DOHH2 (cell line): ENCODE measurements at regions not wholly inside any gene's neighbourhood (a gene's known extent, or its start where the extent isn't known, plus 50 kb on each side); places are given as distances from the start of the nearest gene placed in this dataset.

Source experiments
- H3F3A ChIP-seq: fragments of 200-600 bp; sonication (generic), shearing (Covaris generic); 2 replicates; pipeline ENCODE4 v1.6.0; 2016; ENCODE audit warnings: antibody characterized with exemption, mild to moderate bottlenecking; ENCODE audit not compliant: control insufficient read depth, insufficient read depth
- H3K27ac ChIP-seq: fragments of 200-600 bp; sonication (generic); 2 replicates; pipeline ENCODE4 v1.5.1; 2014; ENCODE audit warnings: low read depth, mild to moderate bottlenecking, low read length, moderate library complexity
- H3K27me3 ChIP-seq: fragments of 200-600 bp; sonication (generic); 2 replicates; pipeline ENCODE4 v1.6.1; 2014; ENCODE audit warnings: mild to moderate bottlenecking, low read length, mixed read lengths; ENCODE audit not compliant: control insufficient read depth
- H3K36me3 ChIP-seq: fragments of 200-600 bp; sonication (generic); 2 replicates; pipeline ENCODE4 v1.6.1; 2014; ENCODE audit warnings: mild to moderate bottlenecking, low read length, moderate library complexity, mixed read lengths; ENCODE audit not compliant: control insufficient read depth
- H3K4me1 ChIP-seq: fragments of 200-600 bp; sonication (generic); 2 replicates; pipeline ENCODE4 v1.6.1; 2014; ENCODE audit warnings: mild to moderate bottlenecking, low read length, mixed read lengths; ENCODE audit not compliant: control insufficient read depth
- H3K4me2 ChIP-seq: fragments of 200-600 bp; sonication (generic); 2 replicates; pipeline ENCODE4 v1.6.0; 2014; ENCODE audit warnings: mild to moderate bottlenecking, low read length, moderate library complexity
- H3K4me3 ChIP-seq: fragments of 200-600 bp; sonication (generic); 2 replicates; pipeline ENCODE4 v1.5.1; 2014; ENCODE audit warnings: mild to moderate bottlenecking, low read length, mixed read lengths
- H3K79me2 ChIP-seq: fragments of 200-600 bp; sonication (generic); 2 replicates; pipeline ENCODE4 v1.6.1; 2014; ENCODE audit warnings: mild to moderate bottlenecking, low read length, mixed read lengths; ENCODE audit not compliant: control insufficient read depth
- H3K9me2 ChIP-seq: fragments of 200-600 bp; sonication (generic); replicated peaks from 2 replicates; pipeline ENCODE4 v1.6.1; 2014; ENCODE audit warnings: mild to moderate bottlenecking, low read length, mixed read lengths; ENCODE audit not compliant: control insufficient read depth
- H3K9me3 ChIP-seq: fragments of 200-600 bp; sonication (generic); 2 replicates; pipeline ENCODE4 v1.6.1; 2014; ENCODE audit warnings: antibody characterized with exemption, low read length, mixed read lengths; ENCODE audit not compliant: control insufficient read depth, insufficient read depth
- H4K20me1 ChIP-seq: fragments of 200-600 bp; sonication (generic); 2 replicates; pipeline ENCODE4 v1.6.0; 2014; ENCODE audit warnings: low read depth, mild to moderate bottlenecking, antibody characterized with exemption, low read length, moderate library complexity; ENCODE audit not compliant: control insufficient read depth, insufficient read depth
- EZH2phosphoT487 ChIP-seq: fragments of 200-600 bp; sonication (generic); IDR thresholded peaks from 2 replicates; pipeline ENCODE4 v1.6.1; 2017; ENCODE audit warnings: borderline replicate concordance, mild to moderate bottlenecking, antibody characterized with exemption, low read length, moderate library complexity, mixed read lengths
- TF ChIP-seq, protein P1 (sequence below): fragments of 200-600 bp; sonication (generic); IDR thresholded peaks from one replicate; pipeline ENCODE4 v1.5.1; 2014; ENCODE audit warnings: antibody characterized with exemption, mild to moderate bottlenecking, low read depth, low read length; ENCODE audit not compliant: poor library complexity, severe bottlenecking

DNA sequence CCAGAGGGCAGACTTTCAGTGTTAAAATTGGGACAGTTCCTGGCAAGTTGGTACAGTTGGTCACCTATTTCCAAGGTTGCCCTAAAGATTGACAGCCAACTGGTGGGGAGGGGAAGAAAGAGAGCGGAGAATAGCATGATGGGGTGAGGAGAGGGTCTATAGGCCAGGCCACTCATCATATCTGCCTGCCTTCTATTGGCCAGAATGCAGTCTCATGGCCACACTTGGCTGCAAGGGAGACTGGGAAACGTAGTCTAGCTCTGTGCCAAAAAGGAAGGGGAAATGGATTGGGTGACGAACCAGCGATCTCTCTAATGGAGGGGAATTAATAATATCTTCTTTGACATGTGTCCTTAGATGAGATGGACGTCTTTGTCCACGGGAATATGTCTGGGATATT, 197.4 kb upstream of the ATP6AP2 start:
- H3K36me3 ChIP-seq = no peaks in the 10 kb centered on the region
- H3K27ac ChIP-seq = no peak overlapping the region
- no peaks in the 10 kb centered on the region for H4K20me1 ChIP-seq
- H3K79me2 ChIP-seq = no peaks in the 10 kb centered on the region
- no peak overlapping the region for H3K4me3 ChIP-seq
- H3K4me1 ChIP-seq = no peaks in the 10 kb centered on the region
- no peaks in the 10 kb centered on the region for H3K9me3 ChIP-seq
- H3F3A ChIP-seq = no peaks in the 10 kb centered on the region
- no peaks in the 10 kb centered on the region for H3K27me3 ChIP-seq
- TF ChIP-seq, protein P1, sequence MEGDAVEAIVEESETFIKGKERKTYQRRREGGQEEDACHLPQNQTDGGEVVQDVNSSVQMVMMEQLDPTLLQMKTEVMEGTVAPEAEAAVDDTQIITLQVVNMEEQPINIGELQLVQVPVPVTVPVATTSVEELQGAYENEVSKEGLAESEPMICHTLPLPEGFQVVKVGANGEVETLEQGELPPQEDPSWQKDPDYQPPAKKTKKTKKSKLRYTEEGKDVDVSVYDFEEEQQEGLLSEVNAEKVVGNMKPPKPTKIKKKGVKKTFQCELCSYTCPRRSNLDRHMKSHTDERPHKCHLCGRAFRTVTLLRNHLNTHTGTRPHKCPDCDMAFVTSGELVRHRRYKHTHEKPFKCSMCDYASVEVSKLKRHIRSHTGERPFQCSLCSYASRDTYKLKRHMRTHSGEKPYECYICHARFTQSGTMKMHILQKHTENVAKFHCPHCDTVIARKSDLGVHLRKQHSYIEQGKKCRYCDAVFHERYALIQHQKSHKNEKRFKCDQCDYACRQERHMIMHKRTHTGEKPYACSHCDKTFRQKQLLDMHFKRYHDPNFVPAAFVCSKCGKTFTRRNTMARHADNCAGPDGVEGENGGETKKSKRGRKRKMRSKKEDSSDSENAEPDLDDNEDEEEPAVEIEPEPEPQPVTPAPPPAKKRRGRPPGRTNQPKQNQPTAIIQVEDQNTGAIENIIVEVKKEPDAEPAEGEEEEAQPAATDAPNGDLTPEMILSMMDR = no peak
- TF ChIP-seq EZH2phosphoT487 = no peak
- no peak overlapping the region for H3K4me2 ChIP-seq
- no peaks in the 10 kb centered on the region for H3K9me2 ChIP-seq

DNA sequence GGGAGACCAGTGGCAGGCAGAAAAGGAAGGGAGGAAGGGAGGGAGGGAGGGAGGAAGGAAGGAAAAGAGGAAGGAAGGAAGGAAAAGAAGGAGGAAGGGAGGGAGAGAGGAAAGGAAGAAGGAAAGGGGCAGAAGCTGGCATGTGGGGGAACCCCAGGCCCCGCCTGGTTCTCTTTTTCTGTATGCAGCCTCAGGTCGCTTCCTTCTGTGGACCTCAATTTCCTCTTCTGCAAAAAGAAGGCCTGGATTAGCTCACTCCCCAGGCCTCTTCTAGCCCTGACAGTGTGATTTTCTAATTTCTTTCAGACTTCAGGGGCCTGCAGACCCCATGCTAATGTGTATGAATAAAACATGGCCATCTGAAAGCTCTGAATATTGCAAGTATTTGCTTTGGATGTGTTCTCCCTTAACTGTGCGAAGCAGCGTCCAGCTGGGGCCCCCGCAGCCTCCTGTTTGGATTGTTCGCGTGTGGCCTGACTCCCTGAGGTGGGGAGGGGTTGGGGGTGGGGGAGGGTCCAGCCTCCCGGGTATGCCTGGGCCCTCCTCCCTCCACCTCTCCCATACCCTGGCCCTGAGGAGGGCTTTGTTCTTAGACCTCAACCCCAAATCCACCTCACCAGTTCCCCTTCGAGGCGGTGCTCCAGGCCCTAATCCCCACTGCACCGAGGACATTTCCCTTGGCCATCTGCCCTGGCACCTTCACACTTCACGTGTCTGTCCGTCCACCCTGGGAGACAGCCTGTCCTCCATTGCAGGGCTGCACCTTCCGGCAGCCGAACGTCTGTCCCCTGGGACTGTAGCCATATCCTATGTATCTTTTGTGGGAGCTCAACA, 199.9 kb upstream of the ATP6AP2 start:
- H4K20me1 ChIP-seq = no peaks in the 10 kb centered on the region

DNA sequence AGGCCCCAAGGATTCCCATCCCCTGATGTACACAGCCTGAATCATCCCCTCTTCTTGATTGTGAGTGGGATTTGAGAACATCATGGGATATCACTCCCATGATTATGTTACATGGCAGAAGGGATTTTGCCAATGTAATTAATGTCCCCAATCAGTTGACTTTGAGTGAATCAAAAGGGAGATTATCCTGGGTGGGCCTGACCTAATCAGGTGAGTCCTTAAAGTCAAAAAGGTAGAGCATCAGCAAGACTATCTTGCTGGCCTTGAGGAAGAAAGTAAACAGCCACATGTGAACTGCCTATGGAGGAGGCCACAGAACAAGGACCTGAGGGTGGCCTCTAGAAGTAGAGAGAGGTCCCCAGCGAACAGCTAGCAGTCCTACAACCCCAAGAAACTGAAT, 203.1 kb upstream of the ATP6AP2 start:
- Histone ChIP-seq H3K36me3 (no peaks in the 10 kb centered on the region), H3F3A (no peaks in the 10 kb centered on the region), H3K4me2 (no peak overlapping the region), H3K9me2 (no peaks in the 10 kb centered on the region), H3K79me2 (no peaks in the 10 kb centered on the region), H3K4me3 (no peak overlapping the region), H3K4me1 (no peaks in the 10 kb centered on the region), H3K27ac (no peak overlapping the region), H3K27me3 (no peaks in the 10 kb centered on the region), H3K9me3 (no peaks in the 10 kb centered on the region), H4K20me1 (no peaks in the 10 kb centered on the region)
- TF ChIP-seq, protein P1 = no peak
- TF ChIP-seq EZH2phosphoT487 = no peak

More for the DNA sequence above, 199.9 kb upstream of the ATP6AP2 start:
- H3K4me2 ChIP-seq = no peak overlapping the region
- H3K27me3 ChIP-seq = no peaks in the 10 kb centered on the region
- H3F3A ChIP-seq = no peaks in the 10 kb centered on the region
- H3K9me3 ChIP-seq = no peaks in the 10 kb centered on the region
- H3K36me3 ChIP-seq = no peaks in the 10 kb centered on the region
- TF ChIP-seq, protein P1 = no peak
- TF ChIP-seq EZH2phosphoT487 = no peak
- H3K4me1 ChIP-seq = no peaks in the 10 kb centered on the region
- H3K27ac ChIP-seq = no peak overlapping the region
- no peaks in the 10 kb centered on the region for H3K9me2 ChIP-seq
- no peaks in the 10 kb centered on the region for H3K79me2 ChIP-seq
- H3K4me3 ChIP-seq = no peak overlapping the region
